ENCODE measurements at regions not wholly inside any gene's neighbourhood (a gene's known extent, or its start where the extent isn't known, plus 50 kb on each side); places are given as distances from the start of the nearest gene placed in this dataset.

GRCh38 chr11:11709447-11710239 is 87.8 kb upstream of the GALNT18 start:
- no peak for FAIRE-seq
- H3K4me1 Mint-ChIP-seq (ENCODE audit: low read depth, unreplicated experiment) = peaks cover 15% of the 10 kb centered on the region

GRCh38 chr11:11708256-11708655 is 86.5 kb upstream of the GALNT18 start:
- Mint-ChIP-seq H3K27ac (ENCODE audit: unreplicated experiment) (no peak overlapping the region), H3K36me3 (ENCODE audit: low read depth, unreplicated experiment) (no peaks in the 10 kb centered on the region), H3K9me3 (ENCODE audit: unreplicated experiment) (no peaks in the 10 kb centered on the region), H3K4me3 (ENCODE audit: unreplicated experiment) (no peak overlapping the region), H3K4me1 (ENCODE audit: low read depth, unreplicated experiment) (peaks cover 15% of the 10 kb centered on the region), H3K27me3 (ENCODE audit: low read depth, unreplicated experiment) (peaks cover 12% of the 10 kb centered on the region)
- Histone ChIP-seq H4K20me1 (ENCODE audit: insufficient read depth, low read length) (no peaks in the 10 kb centered on the region), H3K4me1 (ENCODE audit: insufficient read depth, low read length) (no peaks in the 10 kb centered on the region), H3K4me2 (ENCODE audit: low read length) (no peak overlapping the region), H3K4me3 (ENCODE audit: insufficient read depth, low read depth, low read length) (no peak overlapping the region), H3K9me3 (ENCODE audit: insufficient read depth, low read depth, low read length) (no peaks in the 10 kb centered on the region), H2AFZ (ENCODE audit: low read depth, low read length) (no peak overlapping the region), H3K36me3 (ENCODE audit: insufficient read depth, low read length) (no peaks in the 10 kb centered on the region), H3K79me2 (ENCODE audit: insufficient read depth, low read length) (no peaks in the 10 kb centered on the region), H3K27ac (ENCODE audit: low read depth, low read length) (no peak overlapping the region), H3K27me3 (ENCODE audit: insufficient read depth, low read length) (peaks cover 7% of the 10 kb centered on the region), H3K9ac (ENCODE audit: low read length) (no peak overlapping the region)
- FAIRE-seq (no peak), DNase-seq (ENCODE audit: low read depth) (no peak)
- no peak for TF ChIP-seq CTCF (IDR thresholded peaks at IDR 0.05; ENCODE audit: insufficient read depth, low read depth, low read length)
- no peak for TF ChIP-seq EZH2 (IDR thresholded peaks at IDR 0.05; ENCODE audit: insufficient read depth, low read length)

More at GRCh38 chr11:11709447-11710239, 87.8 kb upstream of the GALNT18 start:
- Histone ChIP-seq H3K4me3 (ENCODE audit: insufficient read depth, low read depth, low read length) (no peak overlapping the region), H3K9me3 (ENCODE audit: insufficient read depth, low read depth, low read length) (no peaks in the 10 kb centered on the region), H4K20me1 (ENCODE audit: insufficient read depth, low read length) (no peaks in the 10 kb centered on the region), H3K4me2 (ENCODE audit: low read length) (no peak overlapping the region), H2AFZ (ENCODE audit: low read depth, low read length) (no peak overlapping the region), H3K27me3 (ENCODE audit: insufficient read depth, low read length) (peaks cover 7% of the 10 kb centered on the region), H3K36me3 (ENCODE audit: insufficient read depth, low read length) (no peaks in the 10 kb centered on the region), H3K9ac (ENCODE audit: low read length) (no peak overlapping the region), H3K27ac (ENCODE audit: low read depth, low read length) (no peak overlapping the region), H3K4me1 (ENCODE audit: insufficient read depth, low read length) (no peaks in the 10 kb centered on the region), H3K79me2 (ENCODE audit: insufficient read depth, low read length) (no peaks in the 10 kb centered on the region)
- TF ChIP-seq CTCF (IDR thresholded peaks at IDR 0.05; ENCODE audit: insufficient read depth, low read depth, low read length) (no peak), EZH2 (IDR thresholded peaks at IDR 0.05; ENCODE audit: insufficient read depth, low read length) (no peak)
- H3K36me3 Mint-ChIP-seq (ENCODE audit: low read depth, unreplicated experiment) = no peaks in the 10 kb centered on the region
- peaks cover 2% of the 10 kb centered on the region for H3K9me3 Mint-ChIP-seq (ENCODE audit: unreplicated experiment)
- H3K4me3 Mint-ChIP-seq (ENCODE audit: unreplicated experiment) = no peak overlapping the region
- peaks cover 6% of the 10 kb centered on the region for H3K27me3 Mint-ChIP-seq (ENCODE audit: low read depth, unreplicated experiment)
- DNase-seq (ENCODE audit: low read depth) = no peak
- no peak overlapping the region for H3K27ac Mint-ChIP-seq (ENCODE audit: unreplicated experiment)

- TF ChIP-seq EZH2 (IDR thresholded peaks at IDR 0.05; ENCODE audit: insufficient read depth, low read length) = no peak
- no peak for TF ChIP-seq CTCF (IDR thresholded peaks at IDR 0.05; ENCODE audit: insufficient read depth, low read depth, low read length)
- Histone ChIP-seq H3K9ac (ENCODE audit: low read length) (no peak overlapping the region), H3K9me3 (ENCODE audit: insufficient read depth, low read depth, low read length) (no peaks in the 10 kb centered on the region), H3K27me3 (ENCODE audit: insufficient read depth, low read length) (peaks cover 7% of the 10 kb centered on the region), H3K4me2 (ENCODE audit: low read length) (no peak overlapping the region), H3K4me3 (ENCODE audit: insufficient read depth, low read depth, low read length) (no peak overlapping the region), H3K4me1 (ENCODE audit: insufficient read depth, low read length) (no peaks in the 10 kb centered on the region), H4K20me1 (ENCODE audit: insufficient read depth, low read length) (no peaks in the 10 kb centered on the region), H2AFZ (ENCODE audit: low read depth, low read length) (no peak overlapping the region), H3K27ac (ENCODE audit: low read depth, low read length) (no peak overlapping the region), H3K36me3 (ENCODE audit: insufficient read depth, low read length) (no peaks in the 10 kb centered on the region), H3K79me2 (ENCODE audit: insufficient read depth, low read length) (no peaks in the 10 kb centered on the region)
- no peaks in the 10 kb centered on the region for H3K36me3 Mint-ChIP-seq (ENCODE audit: low read depth, unreplicated experiment)
- H3K27me3 Mint-ChIP-seq (ENCODE audit: low read depth, unreplicated experiment) = peaks cover 14% of the 10 kb centered on the region
- H3K27ac Mint-ChIP-seq (ENCODE audit: unreplicated experiment) = no peak overlapping the region
- FAIRE-seq = no peak
- no peak overlapping the region for H3K4me3 Mint-ChIP-seq (ENCODE audit: unreplicated experiment)
- H3K9me3 Mint-ChIP-seq (ENCODE audit: unreplicated experiment) = no peaks in the 10 kb centered on the region
- DNase-seq (ENCODE audit: low read depth) = no peak
- H3K4me1 Mint-ChIP-seq (ENCODE audit: low read depth, unreplicated experiment) = peaks cover 17% of the 10 kb centered on the region
Observed at GRCh38 chr11:11706028-11706427, 84.2 kb upstream of the GALNT18 start.
